ENCODE measurements at regions not wholly inside any gene's neighbourhood (a gene's known extent, or its start where the extent isn't known, plus 50 kb on each side); places are given as distances from the start of the nearest gene placed in this dataset.

- no peak overlapping the region for H2AFZ ChIP-seq (ENCODE audit: low read length)
- TF ChIP-seq CTCF (IDR thresholded peaks at IDR 0.05; ENCODE audit: low read length) (no peak), EZH2phosphoT487 (IDR thresholded peaks at IDR 0.05; ENCODE audit: low read length) (no peak), EZH2 (optimal IDR thresholded peaks at IDR 0.05; ENCODE audit: low read depth, low read length) (no peak)
- no peaks in the 10 kb centered on the region for H3K27me3 ChIP-seq (replicated peaks; ENCODE audit: insufficient read depth, low read length)
- no peak overlapping the region for H3K27ac ChIP-seq (ENCODE audit: low read length)
- no peaks in the 10 kb centered on the region for H3K36me3 ChIP-seq (replicated peaks; ENCODE audit: insufficient read depth, low read length)
- H3K4me2 ChIP-seq (ENCODE audit: low read depth, low read length), result no peak overlapping the region
- no peak overlapping the region for H3K9ac ChIP-seq (ENCODE audit: low read length)
- H4K20me1 ChIP-seq (ENCODE audit: insufficient read depth, low read length), result no peaks in the 10 kb centered on the region
- no peak for DNase-seq
- no peaks in the 10 kb centered on the region for H3K9me3 ChIP-seq (replicated peaks; ENCODE audit: insufficient read depth, low read length)
- no peak overlapping the region for H3K4me3 ChIP-seq (ENCODE audit: low read length)
- no peaks in the 10 kb centered on the region for H3K9me2 ChIP-seq (replicated peaks; ENCODE audit: insufficient read depth, low read length)
- H3K79me2 ChIP-seq (ENCODE audit: low read length), result no peaks in the 10 kb centered on the region
- H3F3A ChIP-seq (ENCODE audit: insufficient read depth, low read length), result peaks cover 1% of the 10 kb centered on the region; the same call in 1 of the 2 replicates
- peaks cover 18% of the 10 kb centered on the region for H3K4me1 ChIP-seq (ENCODE audit: low read length)
Measured at GRCh38 chr4:54423066-54423465, 194.0 kb downstream of the PDGFRA start.

GRCh38 chr4:54427826-54428225, 198.7 kb downstream of the PDGFRA start:
- no peak overlapping the region for H3K9ac ChIP-seq (ENCODE audit: low read length)
- H4K20me1 ChIP-seq (ENCODE audit: insufficient read depth, low read length), result no peaks in the 10 kb centered on the region
- no peaks in the 10 kb centered on the region for H3K9me3 ChIP-seq (replicated peaks; ENCODE audit: insufficient read depth, low read length)
- no peak for TF ChIP-seq CTCF (IDR thresholded peaks at IDR 0.05; ENCODE audit: low read length)
- TF ChIP-seq EZH2 (optimal IDR thresholded peaks at IDR 0.05; ENCODE audit: low read depth, low read length), result no peak
- no peak for TF ChIP-seq EZH2phosphoT487 (IDR thresholded peaks at IDR 0.05; ENCODE audit: low read length)
- H3K4me3 ChIP-seq (ENCODE audit: low read length), result no peak overlapping the region
- H3K27ac ChIP-seq (ENCODE audit: low read length), result peak overlapping the region; percentile 61; the same call in 1 of the 2 replicates
- peak; percentile 78 for DNase-seq
- no peaks in the 10 kb centered on the region for H3K9me2 ChIP-seq (replicated peaks; ENCODE audit: insufficient read depth, low read length)
- no peaks in the 10 kb centered on the region for H3K36me3 ChIP-seq (replicated peaks; ENCODE audit: insufficient read depth, low read length)
- H3K27me3 ChIP-seq (replicated peaks; ENCODE audit: insufficient read depth, low read length), result no peaks in the 10 kb centered on the region
- no peak overlapping the region for H2AFZ ChIP-seq (ENCODE audit: low read length)
- H3K4me1 ChIP-seq (ENCODE audit: low read length), result peaks cover 44% of the 10 kb centered on the region
- peak overlapping the region; percentile 51; the same call in 1 of the 2 replicates for H3K4me2 ChIP-seq (ENCODE audit: low read depth, low read length)
- peaks cover 7% of the 10 kb centered on the region; the same call in 1 of the 2 replicates for H3F3A ChIP-seq (ENCODE audit: insufficient read depth, low read length)
- H3K79me2 ChIP-seq (ENCODE audit: low read length), result no peaks in the 10 kb centered on the region

- no peak for DNase-seq
- Histone ChIP-seq H3K9me3 (replicated peaks; ENCODE audit: insufficient read depth, low read length) (no peaks in the 10 kb centered on the region), H3K27me3 (replicated peaks; ENCODE audit: insufficient read depth, low read length) (no peaks in the 10 kb centered on the region), H3K4me1 (ENCODE audit: low read length) (peaks cover 44% of the 10 kb centered on the region), H4K20me1 (ENCODE audit: insufficient read depth, low read length) (no peaks in the 10 kb centered on the region), H3K4me3 (ENCODE audit: low read length) (no peak overlapping the region), H3F3A (ENCODE audit: insufficient read depth, low read length) (peaks cover 7% of the 10 kb centered on the region; the same call in 1 of the 2 replicates), H3K79me2 (ENCODE audit: low read length) (no peaks in the 10 kb centered on the region), H3K4me2 (ENCODE audit: low read depth, low read length) (no peak overlapping the region), H3K27ac (ENCODE audit: low read length) (no peak overlapping the region), H3K36me3 (replicated peaks; ENCODE audit: insufficient read depth, low read length) (no peaks in the 10 kb centered on the region), H3K9ac (ENCODE audit: low read length) (no peak overlapping the region), H3K9me2 (replicated peaks; ENCODE audit: insufficient read depth, low read length) (no peaks in the 10 kb centered on the region), H2AFZ (ENCODE audit: low read length) (no peak overlapping the region)
- TF ChIP-seq EZH2phosphoT487 (IDR thresholded peaks at IDR 0.05; ENCODE audit: low read length), result no peak
- no peak for TF ChIP-seq EZH2 (optimal IDR thresholded peaks at IDR 0.05; ENCODE audit: low read depth, low read length)
- TF ChIP-seq CTCF (IDR thresholded peaks at IDR 0.05; ENCODE audit: low read length), result no peak
Measured at GRCh38 chr4:54428940-54429339, 199.8 kb downstream of the PDGFRA start.
